Retina (tissue), 1 donor: ENCODE measurements at regions not wholly inside any gene's neighbourhood (a gene's known extent, or its start where the extent isn't known, plus 50 kb on each side); places are given as distances from the start of the nearest gene placed in this dataset.
A peak's percentile ranks its signal among the peaks of the same experiment; 100 is the strongest.

Experiments
- DNase-seq: peaks from one replicate; pipeline ENCODE4 v3.0.0-alpha.2; 2016

- DNase-seq: no peak
Observed at GRCh38 chr14:49527221-49527620, 59.0 kb downstream of the RPS29 start.

DNA sequence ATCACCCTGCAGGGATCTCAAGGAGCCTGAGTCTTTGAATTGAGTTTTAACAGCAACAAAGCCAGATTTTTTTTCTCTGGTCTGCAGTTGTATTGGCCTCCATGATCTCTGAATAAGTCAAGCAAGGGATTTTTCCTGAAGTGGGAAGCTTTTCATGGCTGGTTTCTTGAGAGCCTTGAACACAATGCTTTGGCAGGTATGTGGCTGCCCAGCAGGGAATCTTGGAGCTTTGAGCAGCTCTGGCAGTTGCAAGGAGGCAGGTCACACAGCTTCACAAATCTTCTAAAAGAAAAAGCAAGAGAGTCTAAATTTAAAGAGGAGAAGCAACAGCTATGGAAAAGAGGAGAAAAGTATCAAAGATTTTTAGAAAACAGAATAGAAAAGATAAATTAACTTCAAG is 60.1 kb downstream of the RPS29 start:
- DNase-seq: no peak

DNA sequence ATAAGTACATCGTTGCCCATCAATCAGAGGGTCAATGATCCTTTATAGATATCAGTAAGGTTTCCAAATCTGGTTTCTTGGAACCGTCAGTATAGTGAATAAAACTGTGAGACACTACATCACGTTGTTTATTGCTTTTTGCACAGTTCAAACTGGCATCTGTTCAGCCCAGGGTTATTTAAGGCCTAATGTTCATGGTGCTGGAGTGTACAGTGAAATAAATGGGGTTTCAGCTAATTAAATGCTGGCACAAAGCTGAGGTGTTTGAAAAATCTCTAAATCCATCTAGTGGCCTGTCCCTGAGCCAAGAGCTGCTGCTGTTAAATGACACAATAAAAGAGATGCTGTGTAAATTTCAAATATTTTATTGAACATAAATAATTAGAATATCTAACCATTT is 69.9 kb downstream of the RPS29 start:
- DNase-seq: no peak

DNA sequence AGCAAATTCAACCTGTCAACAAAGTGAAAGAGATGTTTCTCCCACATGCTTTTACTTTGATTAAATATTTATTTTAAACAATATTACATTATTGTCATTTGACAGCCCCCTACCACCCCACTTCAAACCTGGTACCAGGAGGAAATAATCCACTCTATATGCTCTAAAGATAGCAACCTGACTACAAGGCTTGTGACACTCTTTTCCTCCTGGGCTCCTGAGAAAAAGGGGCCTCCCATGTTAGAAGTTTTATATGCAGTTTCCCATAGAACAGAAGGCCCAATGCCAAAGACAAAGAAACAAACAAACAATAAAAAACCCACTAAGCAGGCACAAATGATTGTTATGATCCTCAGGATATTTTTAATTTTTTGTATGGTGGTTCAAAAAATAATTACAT is 73.6 kb downstream of the RPS29 start:
- DNase-seq: no peak

DNA sequence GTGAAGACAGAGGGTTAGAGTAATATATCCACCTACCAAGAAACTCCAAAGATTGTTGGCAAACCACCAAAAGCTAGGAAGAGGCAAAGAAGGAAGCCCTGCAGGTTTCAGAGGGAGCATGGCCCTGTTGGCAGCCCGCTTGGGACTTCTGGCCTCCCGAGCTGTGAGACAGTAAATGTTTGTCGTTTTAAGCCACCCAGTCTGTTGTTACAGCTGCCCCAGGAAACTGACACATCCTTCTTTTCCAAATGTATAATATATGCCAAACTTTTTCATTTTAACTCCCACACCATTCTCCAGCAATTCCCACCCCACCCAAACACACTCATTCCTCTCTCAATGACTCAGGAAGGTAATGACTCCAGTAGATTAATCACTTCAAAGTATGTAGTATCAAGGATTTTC is 74.0 kb downstream of the RPS29 start:
- DNase-seq: no peak

DNA sequence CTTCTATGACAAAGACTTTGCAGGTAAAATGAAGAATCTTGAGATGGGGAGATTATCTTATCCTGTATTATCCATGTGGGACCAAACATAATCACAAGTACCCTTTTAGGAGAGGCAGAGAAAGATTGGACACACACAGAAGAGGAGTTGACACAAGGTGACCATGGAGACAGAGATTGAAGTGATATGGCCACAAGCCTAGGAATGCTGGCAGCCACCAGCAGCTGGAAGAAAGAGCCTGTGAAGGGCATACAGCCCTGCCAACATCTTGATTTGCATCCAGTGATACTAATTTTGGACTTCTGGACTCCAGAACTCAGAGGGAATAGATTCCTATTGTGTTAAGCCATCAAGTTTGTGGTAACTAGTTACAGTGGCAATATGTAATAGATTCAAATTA is 78.1 kb downstream of the RPS29 start:
- DNase-seq: no peak

DNA sequence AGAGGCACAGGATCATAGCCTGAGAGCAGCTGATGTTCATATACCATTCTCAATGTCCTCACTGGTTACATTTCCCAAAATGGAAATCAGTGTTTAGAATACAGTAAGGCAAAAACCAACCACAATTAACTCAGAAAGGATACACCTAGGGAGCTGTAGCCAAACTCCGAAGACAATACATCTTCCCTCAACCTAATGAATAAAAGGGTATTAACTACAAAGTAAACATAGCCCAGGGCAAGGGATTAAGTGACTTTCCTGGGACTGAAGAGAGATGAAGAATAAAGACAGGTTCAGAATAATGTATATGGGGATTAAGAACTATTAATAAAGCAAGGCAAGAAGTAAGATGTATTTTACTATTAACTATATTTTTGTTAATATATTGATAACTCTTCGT is 79.5 kb downstream of the RPS29 start:
- no peak for DNase-seq

DNA sequence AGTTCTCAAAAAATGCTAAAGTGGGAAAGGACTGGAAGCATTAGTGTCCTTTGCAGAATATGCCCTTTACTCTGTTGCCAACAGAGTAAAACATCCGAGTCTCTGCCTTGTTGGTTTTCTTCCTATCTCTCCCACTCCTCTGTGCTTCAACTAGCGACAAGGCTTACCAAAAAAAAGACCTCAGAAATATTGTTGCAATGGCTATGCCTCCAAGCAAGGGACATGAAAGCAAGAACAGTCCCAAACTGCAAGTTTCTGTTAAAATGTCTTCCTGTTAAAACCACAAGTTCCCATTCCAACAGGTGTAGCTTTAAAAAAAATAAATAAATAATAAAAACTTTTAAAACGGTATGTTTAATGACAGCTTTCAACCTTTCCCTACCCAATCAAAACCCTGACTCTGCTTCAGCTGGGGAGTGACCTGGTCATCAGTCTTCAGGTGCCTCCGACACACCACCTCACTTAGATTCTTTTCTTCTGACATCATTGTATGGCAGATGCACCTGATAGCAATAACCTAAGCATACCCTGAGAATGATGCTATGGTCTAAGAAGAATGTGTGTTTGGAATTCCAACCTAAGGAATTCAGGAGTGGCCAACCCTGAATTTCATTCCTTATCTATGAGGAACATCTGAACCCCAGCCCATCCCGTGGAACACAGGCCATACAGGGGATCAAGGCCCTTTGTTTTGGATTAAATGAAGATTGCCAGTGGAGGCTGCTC is 81.0 kb downstream of the RPS29 start:
- DNase-seq: no peak

- peak; percentile 60 for DNase-seq
Observed at GRCh38 chr14:49497725-49498348, 88.3 kb downstream of the RPS29 start.

DNA sequence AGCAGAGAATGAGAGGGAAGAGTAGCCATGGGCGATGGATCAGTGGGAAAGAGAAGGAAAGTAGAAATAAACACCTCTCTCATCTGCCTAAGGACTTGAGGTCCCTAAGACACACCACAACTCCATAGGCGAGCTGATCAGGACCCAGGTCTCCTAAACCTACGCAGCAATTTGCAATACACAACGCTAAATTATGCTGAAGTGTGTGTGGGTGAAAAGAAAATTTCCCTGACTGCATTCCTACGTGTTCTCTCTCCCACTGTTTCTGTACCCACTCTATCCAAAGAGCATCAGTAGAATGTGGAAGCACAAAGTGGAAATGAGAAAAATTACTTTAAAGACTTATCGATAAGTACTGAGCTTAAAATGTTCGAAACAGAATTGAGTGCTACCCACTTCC is 88.9 kb downstream of the RPS29 start:
- no peak for DNase-seq

DNA sequence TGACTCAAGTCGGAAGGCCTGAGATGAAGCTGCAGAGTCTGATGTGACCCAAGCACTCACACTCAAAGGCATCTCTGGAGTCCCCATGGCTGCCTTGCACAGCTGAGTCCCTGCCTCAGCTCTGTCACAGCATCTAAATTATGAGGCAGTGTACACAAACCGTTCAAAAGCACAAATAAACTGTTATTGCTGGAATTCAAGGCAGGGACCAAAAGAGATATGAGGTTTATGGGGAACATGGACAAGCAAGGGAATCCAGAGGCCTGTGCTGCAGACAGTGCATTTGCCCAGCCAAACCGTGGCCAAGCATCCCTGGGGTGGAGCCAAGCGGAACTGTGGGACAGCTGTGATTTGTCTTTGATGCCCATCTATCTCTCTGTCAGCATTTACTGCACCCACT is 91.3 kb downstream of the RPS29 start:
- no peak for DNase-seq

DNA sequence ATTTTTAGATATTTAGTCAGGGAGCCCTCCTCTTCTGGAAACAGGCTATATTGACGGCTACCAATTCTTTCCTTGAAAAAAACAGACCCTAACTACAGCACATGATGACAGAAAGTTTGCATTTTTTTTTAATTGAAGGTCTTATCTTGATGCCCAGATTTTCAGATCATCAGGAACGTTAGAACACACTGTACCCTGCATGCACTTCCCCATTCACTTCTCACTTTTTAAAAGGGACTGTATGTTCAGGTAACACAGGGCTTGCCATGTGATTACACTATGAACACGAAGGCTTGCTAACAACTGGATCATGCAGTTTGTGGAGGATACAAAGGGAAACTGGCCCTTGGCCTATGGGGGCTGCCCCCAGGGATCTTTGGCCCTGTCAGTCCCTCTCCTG is 92.6 kb downstream of the RPS29 start:
- DNase-seq: no peak

GRCh38 chr14:49492151-49492550 is 94.0 kb downstream of the RPS29 start:
- no peak for DNase-seq

GRCh38 chr14:49489341-49489740 is 96.8 kb downstream of the RPS29 start:
- DNase-seq: no peak

- DNase-seq: no peak
Observed at GRCh38 chr14:49487238-49487637, 98.9 kb downstream of the RPS29 start.

GRCh38 chr14:49485290-49485689 is 100.9 kb downstream of the RPS29 start:
- DNase-seq: no peak

DNA sequence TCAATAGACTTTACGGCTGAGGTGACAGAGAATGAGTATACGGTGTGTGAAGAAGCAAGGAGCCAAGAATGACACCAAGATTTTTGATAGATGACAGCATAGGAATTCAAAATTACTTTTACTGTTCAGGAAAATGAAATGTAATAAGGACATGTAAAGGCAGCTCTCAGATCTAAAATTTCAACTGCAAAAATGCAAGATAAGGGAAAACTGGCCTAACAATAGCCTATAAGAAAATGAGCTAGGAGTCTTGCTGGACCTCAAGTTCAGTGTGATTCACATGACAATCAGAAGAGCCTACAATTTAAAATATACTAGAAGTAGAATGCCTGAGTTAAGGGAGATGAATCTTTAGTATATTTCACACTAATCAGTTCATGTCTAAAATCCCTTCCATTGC is 102.0 kb downstream of the RPS29 start:
- DNase-seq: no peak

DNA sequence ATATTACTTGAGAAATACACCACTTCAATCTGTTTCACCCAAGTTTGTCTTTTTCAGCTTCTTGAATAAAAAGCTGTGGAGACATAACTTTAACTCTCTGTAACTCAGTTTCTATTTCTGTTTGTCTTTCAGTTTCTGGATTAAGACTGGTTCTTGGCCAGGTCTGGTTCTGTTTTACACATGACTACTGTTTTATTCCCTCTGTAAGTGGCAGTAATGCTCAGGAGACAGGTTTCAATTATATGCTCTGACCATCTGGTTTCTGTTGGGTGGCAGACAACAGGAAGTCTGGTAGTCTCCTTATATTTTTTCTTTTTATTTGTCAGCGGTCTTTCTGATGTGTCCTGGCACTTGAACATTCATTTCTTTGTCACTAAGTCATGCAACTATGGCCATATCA is 102.9 kb downstream of the RPS29 start:
- DNase-seq: no peak

- no peak for DNase-seq
Observed at GRCh38 chr14:49480979-49481498, 105.1 kb downstream of the RPS29 start.

- DNase-seq: no peak
Observed at GRCh38 chr14:49480053-49480760, 106.0 kb downstream of the RPS29 start.

DNA sequence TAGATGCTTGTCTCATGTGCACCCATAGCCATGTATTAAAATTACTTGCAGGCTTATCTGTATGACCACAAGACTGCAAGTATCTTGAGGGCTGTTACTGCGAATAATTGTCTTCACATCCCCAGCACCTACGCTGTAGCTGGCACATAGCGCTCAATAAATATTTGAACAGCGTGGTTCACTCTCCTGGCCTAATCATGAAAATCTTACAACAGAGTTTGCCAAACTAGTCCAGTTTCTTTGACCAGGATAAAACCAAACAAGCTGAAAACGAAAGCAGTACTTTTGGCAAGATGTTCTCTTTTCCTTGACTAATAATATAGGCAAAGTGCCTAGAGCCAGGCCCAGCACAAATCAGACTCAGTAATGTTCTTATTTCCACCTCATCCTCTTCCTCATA is 106.7 kb downstream of the RPS29 start:
- DNase-seq: no peak

- no peak for DNase-seq
Observed at GRCh38 chr14:49478784-49479183, 107.4 kb downstream of the RPS29 start.

DNA sequence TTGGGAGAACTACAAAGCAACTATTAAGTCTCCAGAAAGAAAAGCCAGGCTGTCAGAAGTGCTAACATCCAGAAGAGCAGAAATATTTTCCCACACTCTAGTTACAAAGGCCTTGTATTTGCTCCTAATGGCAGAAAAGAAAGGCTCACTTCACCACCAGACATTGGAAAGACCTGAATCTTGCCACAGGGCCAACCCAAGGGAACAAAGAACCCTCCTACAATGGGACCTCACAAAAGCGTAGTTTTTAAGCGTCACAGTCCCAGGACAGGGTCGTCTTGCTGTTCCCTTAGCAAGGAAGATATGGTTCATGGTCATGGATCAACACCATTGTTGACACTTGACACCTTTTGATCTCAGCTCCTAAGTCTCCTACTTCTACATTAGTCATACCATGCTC is 119.1 kb downstream of the RPS29 start:
- DNase-seq: no peak

GRCh38 chr14:49464885-49465284 is 121.3 kb downstream of the RPS29 start:
- DNase-seq: no peak
